Peyer's patch (tissue), 4 donors: ENCODE measurements at regions not wholly inside any gene's neighbourhood (a gene's known extent, or its start where the extent isn't known, plus 50 kb on each side); places are given as distances from the start of the nearest gene placed in this dataset.

Experiments used
- CTCF ChIP-seq, 6 experiments: fragments of 450-650 bp in 4 of 6; fragments of 200-600 bp in 2 of 6; sonication (generic) in 1 of 6; IDR thresholded peaks; one replicate each; pipeline ENCODE4 v1.5.1; 2017 to 2019; ENCODE audit warnings: antibody characterized with exemption in 6 of 6, mild to moderate bottlenecking in 3 of 6, moderate library complexity in 1 of 6
- POLR2A ChIP-seq, 2 donors: fragments of 450-650 bp; IDR thresholded peaks; one replicate each; pipeline ENCODE4 v1.5.1; 2017; ENCODE audit warnings: antibody characterized with exemption in 2 of 2, mild to moderate bottlenecking in 2 of 2, moderate library complexity in 2 of 2

GRCh38 chr6:115842338-115842737 is 218.4 kb downstream of the FRK start:
- TF ChIP-seq CTCF (IDR thresholded peaks at IDR 0.05) = no peak
- TF ChIP-seq POLR2A (IDR thresholded peaks at IDR 0.05) = no peak
